A673 (cell line): ENCODE measurements at regions not wholly inside any gene's neighbourhood (a gene's known extent, or its start where the extent isn't known, plus 50 kb on each side); places are given as distances from the start of the nearest gene placed in this dataset.

Experiments
- BruUV-seq: library from RNA; stranded (reverse); fragments of 400-500 nt; replicated peaks from 2 replicates; lab custom pipeline; 2021; lab: Mats Ljungman, UMichigan
- CTCF ChIA-PET: fragments of 300-600 bp; sonication (Branson Sonifier 250); formaldehyde crosslinking; loops from one replicate; lab custom pipeline; 2022; ENCODE audit warnings: antibody characterized with exemption; lab: Charles Lee
- POLR2A ChIA-PET: fragments of 300-600 bp; sonication (Branson Sonifier 250); formaldehyde crosslinking; loops from one replicate; lab custom pipeline; 2022; ENCODE audit warnings: antibody characterized with exemption; ENCODE audit not compliant: low non-redundant PET; lab: Charles Lee
- DNase-seq: peaks from one replicate; pipeline ENCODE4 v3.0.0-alpha.2; 2015; ENCODE audit warnings: low spot score
- H3K27ac ChIP-seq: fragments of 200-600 bp; sonication (generic); 2 replicates; pipeline ENCODE4 v1.5.1; 2016; ENCODE audit warnings: mixed run types, low read depth, mild to moderate bottlenecking, mixed read lengths, antibody characterized with exemption, low read length; ENCODE audit not compliant: poor library complexity, severe bottlenecking
- H3K27me3 ChIP-seq: fragments of 200-600 bp; sonication (generic); replicated peaks from 2 replicates; pipeline ENCODE4 v1.6.1; 2017; ENCODE audit warnings: mixed run types, low read depth, mild to moderate bottlenecking, mixed read lengths, antibody characterized with exemption, low read length; ENCODE audit not compliant: insufficient read depth, poor library complexity
- H3K36me3 ChIP-seq: fragments of 200-600 bp; sonication (generic); 2 replicates; pipeline ENCODE4 v1.6.1; 2016; ENCODE audit warnings: mixed run types, mild to moderate bottlenecking, mixed read lengths, antibody characterized with exemption, low read length; ENCODE audit not compliant: insufficient read depth, poor library complexity, severe bottlenecking
- H3K4me1 ChIP-seq: fragments of 200-600 bp; sonication (generic); 2 replicates; pipeline ENCODE4 v1.6.1; 2017; ENCODE audit warnings: mixed run types, mild to moderate bottlenecking, mixed read lengths, antibody characterized with exemption, low read length; ENCODE audit not compliant: insufficient read depth, poor library complexity, severe bottlenecking
- H3K4me3 ChIP-seq: fragments of 200-600 bp; sonication (generic); 2 replicates; pipeline ENCODE4 v1.5.1; 2016; ENCODE audit warnings: low read depth, mixed run types, mild to moderate bottlenecking, mixed read lengths, low read length; ENCODE audit not compliant: poor library complexity, severe bottlenecking
- H3K9me3 ChIP-seq: fragments of 200-600 bp; sonication (generic); 2 replicates; pipeline ENCODE4 v1.6.1; 2016; ENCODE audit warnings: mixed run types, low read depth, mild to moderate bottlenecking, mixed read lengths, antibody characterized with exemption, low read length; ENCODE audit not compliant: poor library complexity, severe bottlenecking
- EZH2 ChIP-seq: fragments of 200-600 bp; sonication (generic); IDR thresholded peaks from 2 replicates; pipeline ENCODE4 v1.6.1; 2017; ENCODE audit warnings: borderline replicate concordance, low read depth, mild to moderate bottlenecking, mixed read lengths, antibody characterized with exemption, low read length; ENCODE audit not compliant: poor library complexity, severe bottlenecking
- intact Hi-C: fragments of 100-400 bp; cut with micrococcal nuclease; formaldehyde crosslinking; loops from one replicate; pipeline ENCODE4 v1.10.0; 2022; ENCODE audit not compliant: unreplicated experiment
- TF ChIP-seq, protein P1 (sequence below): fragments of 300-800, 200-600 bp; sonication (generic); conservative IDR thresholded peaks from 2 replicates; pipeline ENCODE4 v1.5.1; 2017; ENCODE audit warnings: low read depth, mild to moderate bottlenecking, antibody characterized with exemption, low read length, moderate library complexity, mixed read lengths

GRCh38 chr12:77167801-77168200 is 102.4 kb upstream of the E2F7 start:
- Histone ChIP-seq H3K27ac (no peak overlapping the region), H3K9me3 (no peaks in the 10 kb centered on the region), H3K36me3 (no peaks in the 10 kb centered on the region), H3K4me1 (peaks cover 10% of the 10 kb centered on the region), H3K4me3 (no peak overlapping the region), H3K27me3 (no peaks in the 10 kb centered on the region)
- TF ChIP-seq, protein P1, sequence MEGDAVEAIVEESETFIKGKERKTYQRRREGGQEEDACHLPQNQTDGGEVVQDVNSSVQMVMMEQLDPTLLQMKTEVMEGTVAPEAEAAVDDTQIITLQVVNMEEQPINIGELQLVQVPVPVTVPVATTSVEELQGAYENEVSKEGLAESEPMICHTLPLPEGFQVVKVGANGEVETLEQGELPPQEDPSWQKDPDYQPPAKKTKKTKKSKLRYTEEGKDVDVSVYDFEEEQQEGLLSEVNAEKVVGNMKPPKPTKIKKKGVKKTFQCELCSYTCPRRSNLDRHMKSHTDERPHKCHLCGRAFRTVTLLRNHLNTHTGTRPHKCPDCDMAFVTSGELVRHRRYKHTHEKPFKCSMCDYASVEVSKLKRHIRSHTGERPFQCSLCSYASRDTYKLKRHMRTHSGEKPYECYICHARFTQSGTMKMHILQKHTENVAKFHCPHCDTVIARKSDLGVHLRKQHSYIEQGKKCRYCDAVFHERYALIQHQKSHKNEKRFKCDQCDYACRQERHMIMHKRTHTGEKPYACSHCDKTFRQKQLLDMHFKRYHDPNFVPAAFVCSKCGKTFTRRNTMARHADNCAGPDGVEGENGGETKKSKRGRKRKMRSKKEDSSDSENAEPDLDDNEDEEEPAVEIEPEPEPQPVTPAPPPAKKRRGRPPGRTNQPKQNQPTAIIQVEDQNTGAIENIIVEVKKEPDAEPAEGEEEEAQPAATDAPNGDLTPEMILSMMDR, result no peak
- TF ChIP-seq EZH2, result no peak
- no peak for DNase-seq
- ChIA-PET POLR2A (no interaction called here), CTCF (no interaction called here)
- intact Hi-C loops, result no loop called here
- no TSS peak for BruUV-seq

DNA sequence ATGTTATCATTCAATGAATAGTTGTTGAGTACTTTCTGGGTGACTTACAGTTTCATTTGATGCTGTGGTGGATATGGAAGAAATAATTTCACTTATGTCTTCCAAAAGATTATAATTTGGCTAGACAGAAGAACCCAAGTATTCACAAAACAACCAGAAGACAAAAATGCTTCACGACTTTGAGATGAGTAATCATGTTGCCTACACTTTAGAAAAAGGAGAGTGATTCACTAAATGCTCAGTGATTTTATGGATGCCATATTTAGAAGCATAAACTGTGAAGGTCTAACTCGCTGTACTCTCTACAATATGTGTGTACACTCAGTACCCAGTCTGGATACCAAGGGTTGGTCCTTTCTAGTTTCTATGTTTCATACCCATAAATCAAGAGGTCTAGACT is 101.3 kb upstream of the E2F7 start:
- Histone ChIP-seq H3K36me3 (no peaks in the 10 kb centered on the region), H3K27me3 (no peaks in the 10 kb centered on the region), H3K4me1 (peaks cover 8% of the 10 kb centered on the region), H3K4me3 (no peak overlapping the region), H3K27ac (no peak overlapping the region), H3K9me3 (no peaks in the 10 kb centered on the region)
- ChIA-PET POLR2A (no interaction called here), CTCF (no interaction called here)
- intact Hi-C loops, result no loop called here
- TF ChIP-seq EZH2, result no peak
- TF ChIP-seq, protein P1, result no peak
- DNase-seq, result no peak
- no TSS peak for BruUV-seq

DNA sequence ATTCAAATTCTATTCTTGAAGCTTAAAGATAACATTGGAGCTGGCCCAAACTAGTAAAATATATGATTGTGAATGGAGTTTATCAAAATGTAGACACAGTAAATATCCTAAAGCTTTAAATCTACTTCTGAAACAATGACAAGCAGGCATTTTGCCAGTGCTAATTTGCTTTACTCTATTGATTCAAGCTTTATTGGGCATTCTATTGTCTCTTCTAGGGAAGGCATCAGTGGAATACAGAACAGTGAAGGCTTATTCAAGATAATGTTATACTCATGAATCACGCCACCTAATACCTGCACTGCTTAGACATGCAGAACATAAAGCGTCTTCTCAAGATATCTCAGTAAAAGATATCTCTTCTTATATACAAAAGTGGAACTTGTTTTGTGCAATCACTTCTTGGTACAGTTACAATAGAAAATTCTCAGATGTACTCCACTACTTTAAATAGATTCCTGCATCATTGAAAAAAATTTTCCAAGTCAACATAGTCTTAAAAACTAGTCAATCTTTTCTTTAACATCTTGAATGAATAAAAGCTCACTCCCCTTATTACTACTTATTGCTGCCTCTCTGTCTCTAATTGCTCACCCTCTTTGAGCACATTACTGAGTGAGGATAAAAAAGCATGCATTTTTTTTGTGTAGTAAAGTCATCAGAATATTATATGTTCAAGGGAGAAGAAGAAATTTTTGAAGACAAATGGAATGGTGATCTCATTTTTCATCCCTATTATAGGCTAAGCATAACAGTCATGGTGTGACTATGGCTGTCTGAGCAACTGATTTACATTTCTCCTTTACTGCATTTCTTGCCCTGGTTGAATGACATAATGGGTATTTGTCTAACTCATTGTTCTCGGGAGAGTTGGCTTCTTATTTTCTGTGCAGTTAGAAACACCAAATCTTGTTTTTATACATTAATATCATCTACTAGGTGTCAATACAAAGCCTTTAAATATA is 98.0 kb upstream of the E2F7 start:
- Histone ChIP-seq H3K4me1 (peaks cover 11% of the 10 kb centered on the region), H3K4me3 (no peak overlapping the region), H3K27me3 (no peaks in the 10 kb centered on the region), H3K27ac (no peak overlapping the region), H3K36me3 (no peaks in the 10 kb centered on the region), H3K9me3 (no peaks in the 10 kb centered on the region)
- intact Hi-C loops, result no loop called here
- no TSS peak for BruUV-seq
- TF ChIP-seq EZH2, result no peak
- TF ChIP-seq, protein P1, result no peak
- no peak for DNase-seq
- POLR2A ChIA-PET, result no interaction called here
- CTCF ChIA-PET, result interaction anchor here (0.8 kb wide), 1 partner anchor 11 kb away, joined by 3 read pairs; no protein-coding TSS in a partner anchor
